SU-DHL-6 (cell line): ENCODE measurements at regions not wholly inside any gene's neighbourhood (a gene's known extent, or its start where the extent isn't known, plus 50 kb on each side); places are given as distances from the start of the nearest gene placed in this dataset.

ENCODE experiments used
- CTCF ChIP-seq: fragments of 200-600 bp; sonication (generic); IDR thresholded peaks from one replicate; pipeline ENCODE4 v1.5.1; 2017; ENCODE audit warnings: antibody characterized with exemption, mild to moderate bottlenecking, low read length, moderate library complexity; ENCODE audit not compliant: insufficient read depth, poor library complexity, severe bottlenecking
- EZH2phosphoT487 ChIP-seq: fragments of 200-600 bp; sonication (generic), shearing (Covaris generic); conservative IDR thresholded peaks from 2 replicates; pipeline ENCODE4 v1.6.1; 2018; ENCODE audit warnings: mild to moderate bottlenecking, antibody characterized with exemption, low read length, moderate library complexity, mixed read lengths

DNA sequence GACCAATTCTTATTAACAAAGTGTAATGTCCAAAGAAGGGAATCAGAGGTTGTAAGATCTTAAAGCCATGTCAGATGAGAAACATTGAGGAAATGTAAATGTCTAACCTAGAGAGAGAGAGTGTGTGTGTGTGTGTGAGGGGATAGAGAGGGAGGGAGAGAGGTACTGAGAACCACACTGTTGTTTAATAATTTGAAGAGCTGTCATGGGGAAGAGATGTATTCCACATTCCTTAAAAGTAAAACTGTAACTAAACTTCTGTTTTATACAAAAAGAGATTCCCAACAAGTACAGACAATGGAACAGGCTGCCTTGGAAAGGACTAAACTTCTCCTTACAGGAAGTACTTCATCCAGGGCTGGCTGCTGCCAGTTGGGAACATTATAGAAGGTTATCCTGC, 68.9 kb upstream of the BOC start:
- TF ChIP-seq CTCF, result no peak
- no peak for TF ChIP-seq EZH2phosphoT487
